SK-N-SH treated with all-trans-retinoic acid at 6 μM for 48 hours (cell line): ENCODE measurements at regions not wholly inside any gene's neighbourhood (a gene's known extent, or its start where the extent isn't known, plus 50 kb on each side); places are given as distances from the start of the nearest gene placed in this dataset.

ENCODE experiments used
- ARNTL ChIP-seq: fragments of 450-650 bp; formaldehyde crosslinking; IDR thresholded peaks from 2 replicates; pipeline ENCODE4 v1.5.0; 2020; ENCODE audit warnings: low read depth, mild to moderate bottlenecking, moderate library complexity, borderline replicate concordance
- CSDC2 ChIP-seq: fragments of 250-450 bp; sonication (Bioruptor Pico); IDR thresholded peaks from 2 replicates; pipeline ENCODE4 v1.5.0; 2020; ENCODE audit warnings: mild to moderate bottlenecking, moderate library complexity
- ISL1 ChIP-seq: fragments of 250-450 bp; sonication (Bioruptor Pico); IDR thresholded peaks from 2 replicates; pipeline ENCODE4 v2.1.2; 2022; ENCODE audit warnings: mild to moderate bottlenecking, moderate library complexity
- RARB ChIP-seq: fragments of 250-450 bp; sonication (Bioruptor Pico); IDR thresholded peaks from 2 replicates; pipeline ENCODE4 v1.8.0; 2021; ENCODE audit warnings: mild to moderate bottlenecking, moderate library complexity
- TCF4 ChIP-seq: fragments of 250-450 bp; sonication (Bioruptor Pico); IDR thresholded peaks from 2 replicates; pipeline ENCODE4 v1.8.0; 2021; ENCODE audit warnings: mild to moderate bottlenecking, moderate library complexity, borderline replicate concordance
- TOX ChIP-seq: fragments of 250-450 bp; sonication (Bioruptor Pico); IDR thresholded peaks from 2 replicates; pipeline ENCODE4 v1.8.0; 2021; ENCODE audit warnings: mild to moderate bottlenecking, moderate library complexity, borderline replicate concordance
- ZFP30 ChIP-seq: fragments of 450-650 bp; formaldehyde crosslinking; IDR thresholded peaks from 2 replicates; pipeline ENCODE4 v1.5.0; 2022; ENCODE audit warnings: mild to moderate bottlenecking, moderate library complexity
- ZNF565 ChIP-seq: fragments of 450-650 bp; formaldehyde crosslinking; conservative IDR thresholded peaks from 2 replicates; pipeline ENCODE4 v1.5.0; 2020; ENCODE audit warnings: low read depth, mild to moderate bottlenecking, moderate library complexity
- ZNF70 ChIP-seq: fragments of 450-650 bp; formaldehyde crosslinking; IDR thresholded peaks from 2 replicates; pipeline ENCODE4 v1.5.0; 2020; ENCODE audit warnings: mild to moderate bottlenecking, moderate library complexity
- ZNF8 ChIP-seq: fragments of 450-650 bp; formaldehyde crosslinking; IDR thresholded peaks from 2 replicates; pipeline ENCODE4 v1.5.0; 2020; ENCODE audit warnings: mild to moderate bottlenecking, moderate library complexity
- TF ChIP-seq, protein P1 (sequence below): fragments of 250-450 bp; sonication (Bioruptor Pico); IDR thresholded peaks from 2 replicates; pipeline ENCODE4 v1.5.1; 2021; ENCODE audit warnings: mild to moderate bottlenecking, moderate library complexity

DNA sequence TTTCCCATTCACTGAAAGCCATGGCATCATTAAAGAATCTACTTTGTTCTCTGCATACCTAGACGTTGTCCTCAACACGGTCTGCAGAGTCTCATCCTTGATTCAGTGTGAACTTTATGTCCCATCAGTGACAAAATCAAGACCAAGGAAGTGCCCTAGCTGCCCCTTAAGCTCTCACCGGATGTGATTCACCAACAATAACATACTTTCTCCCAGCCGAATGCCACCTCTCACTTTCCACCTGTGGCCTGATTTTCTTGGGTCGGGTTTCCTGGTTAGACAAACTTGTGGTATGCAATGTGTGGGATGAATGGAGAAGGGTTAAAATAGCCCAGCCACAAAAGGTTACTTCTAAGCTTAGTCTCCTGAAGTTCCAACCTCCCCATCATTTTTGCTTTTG, 145.3 kb upstream of the PAPPA start:
- TF ChIP-seq ZNF565 (no peak), ZFP30 (CRISPR knock-in tag) (no peak), ARNTL (CRISPR knock-in tag) (no peak), TOX (CRISPR knock-in tag) (no peak), ZNF70 (no peak), TCF4 (no peak), ZNF8 (CRISPR knock-in tag) (no peak), RARB (no peak), ISL1 (CRISPR knock-in tag) (no peak), CSDC2 (CRISPR knock-in tag) (no peak)
- TF ChIP-seq, protein P1, sequence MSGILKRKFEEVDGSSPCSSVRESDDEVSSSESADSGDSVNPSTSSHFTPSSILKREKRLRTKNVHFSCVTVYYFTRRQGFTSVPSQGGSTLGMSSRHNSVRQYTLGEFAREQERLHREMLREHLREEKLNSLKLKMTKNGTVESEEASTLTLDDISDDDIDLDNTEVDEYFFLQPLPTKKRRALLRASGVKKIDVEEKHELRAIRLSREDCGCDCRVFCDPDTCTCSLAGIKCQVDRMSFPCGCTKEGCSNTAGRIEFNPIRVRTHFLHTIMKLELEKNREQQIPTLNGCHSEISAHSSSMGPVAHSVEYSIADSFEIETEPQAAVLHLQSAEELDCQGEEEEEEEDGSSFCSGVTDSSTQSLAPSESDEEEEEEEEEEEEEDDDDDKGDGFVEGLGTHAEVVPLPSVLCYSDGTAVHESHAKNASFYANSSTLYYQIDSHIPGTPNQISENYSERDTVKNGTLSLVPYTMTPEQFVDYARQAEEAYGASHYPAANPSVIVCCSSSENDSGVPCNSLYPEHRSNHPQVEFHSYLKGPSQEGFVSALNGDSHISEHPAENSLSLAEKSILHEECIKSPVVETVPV: no peak
